ENCODE measurements at regions not wholly inside any gene's neighbourhood (a gene's known extent, or its start where the extent isn't known, plus 50 kb on each side); places are given as distances from the start of the nearest gene placed in this dataset.
A peak's percentile ranks its signal among the peaks of the same experiment; 100 is the strongest.

- H3K4me3 ChIP-seq (ENCODE audit: low read depth, low read length), result no peak overlapping the region
- TF ChIP-seq CTCF (IDR thresholded peaks at IDR 0.05; ENCODE audit: insufficient read depth, low read depth, low read length), result no peak
- DNase-seq (ENCODE audit: low read depth), result no peak
These were observed 86.6 kb downstream of the PRLHR start for GRCh38 chr10:118508863-118509262.

- TF ChIP-seq CTCF (IDR thresholded peaks at IDR 0.05; ENCODE audit: insufficient read depth, low read depth, low read length), result no peak
- no peak for DNase-seq (ENCODE audit: low read depth)
These were observed 87.1 kb downstream of the PRLHR start for GRCh38 chr10:118508355-118508754.

GRCh38 chr10:118506671-118507590 is 88.5 kb downstream of the PRLHR start:
- DNase-seq (ENCODE audit: low read depth), result no peak
- no peak overlapping the region for H3K4me3 ChIP-seq (ENCODE audit: low read depth, low read length)
- no peak for TF ChIP-seq CTCF (IDR thresholded peaks at IDR 0.05; ENCODE audit: insufficient read depth, low read depth, low read length)

More at GRCh38 chr10:118508355-118508754, 87.1 kb downstream of the PRLHR start:
- H3K4me3 ChIP-seq (ENCODE audit: low read depth, low read length), result no peak overlapping the region

GRCh38 chr10:118505363-118505762 is 90.1 kb downstream of the PRLHR start:
- H3K4me3 ChIP-seq (ENCODE audit: low read depth, low read length), result no peak overlapping the region
- no peak for TF ChIP-seq CTCF (IDR thresholded peaks at IDR 0.05; ENCODE audit: insufficient read depth, low read depth, low read length)
- no peak for DNase-seq (ENCODE audit: low read depth)

GRCh38 chr10:118504467-118505205 is 90.8 kb downstream of the PRLHR start:
- peak; percentile 19 for DNase-seq (ENCODE audit: low read depth)
- no peak for TF ChIP-seq CTCF (IDR thresholded peaks at IDR 0.05; ENCODE audit: insufficient read depth, low read depth, low read length)
- no peak overlapping the region for H3K4me3 ChIP-seq (ENCODE audit: low read depth, low read length)

- DNase-seq (ENCODE audit: low read depth), result no peak
- no peak overlapping the region for H3K4me3 ChIP-seq (ENCODE audit: low read depth, low read length)
- no peak for TF ChIP-seq CTCF (IDR thresholded peaks at IDR 0.05; ENCODE audit: insufficient read depth, low read depth, low read length)
These were observed 91.4 kb downstream of the PRLHR start for GRCh38 chr10:118504044-118504443.
